Stimulated activated naive B cell treated with anti-CD40 and anti-IgM and Interleukin-4, amounts not matched to agents 10 μg/mL and 1 μg/mL and 100 μg/mL, for 72 hours (primary cell): ENCODE measurements at regions not wholly inside any gene's neighbourhood (a gene's known extent, or its start where the extent isn't known, plus 50 kb on each side); places are given as distances from the start of the nearest gene placed in this dataset.
"Not testable (repeated sequence)": the region's sequence is repeated elsewhere in the genome, so short reads cannot be mapped to it uniquely, and the experiment has no call there.

Experiments
- ATAC-seq, 2 donors: fragments of 150-1000 bp; cut with Tn5 transposase; replicated peaks; 2 replicates each; pipeline ENCODE4 v1.10.0; 2021; ENCODE audit warnings: moderate library complexity in 1 of 2
- DNase-seq: peaks from one replicate; pipeline ENCODE4 v3.0.0; 2021
- H3K27ac Mint-ChIP-seq: one replicate; pipeline ENCODE4 v1.8.0; 2022; ENCODE audit warnings: mild to moderate bottlenecking, mixed read lengths
- H3K27me3 Mint-ChIP-seq, 2 donors: one replicate each; pipeline ENCODE4 v1.8.0; 2022; ENCODE audit warnings: mixed read lengths in 2 of 2
- H3K36me3 Mint-ChIP-seq, 2 donors: one replicate each; pipeline ENCODE4 v1.8.0; 2022; ENCODE audit warnings: mixed read lengths in 2 of 2, mild to moderate bottlenecking in 1 of 2
- H3K4me1 Mint-ChIP-seq, 2 donors: one replicate each; pipeline ENCODE4 v1.8.0; 2022; ENCODE audit warnings: mixed read lengths in 2 of 2, mild to moderate bottlenecking in 1 of 2
- H3K4me3 Mint-ChIP-seq, 2 donors: one replicate each; pipeline ENCODE4 v1.8.0; 2022; ENCODE audit warnings: mild to moderate bottlenecking in 2 of 2, mixed read lengths in 2 of 2, moderate library complexity in 1 of 2
- H3K9me3 Mint-ChIP-seq, 2 donors: one replicate each; pipeline ENCODE4 v1.8.0; 2022; ENCODE audit warnings: mixed read lengths in 2 of 2, mild to moderate bottlenecking in 1 of 2

DNA sequence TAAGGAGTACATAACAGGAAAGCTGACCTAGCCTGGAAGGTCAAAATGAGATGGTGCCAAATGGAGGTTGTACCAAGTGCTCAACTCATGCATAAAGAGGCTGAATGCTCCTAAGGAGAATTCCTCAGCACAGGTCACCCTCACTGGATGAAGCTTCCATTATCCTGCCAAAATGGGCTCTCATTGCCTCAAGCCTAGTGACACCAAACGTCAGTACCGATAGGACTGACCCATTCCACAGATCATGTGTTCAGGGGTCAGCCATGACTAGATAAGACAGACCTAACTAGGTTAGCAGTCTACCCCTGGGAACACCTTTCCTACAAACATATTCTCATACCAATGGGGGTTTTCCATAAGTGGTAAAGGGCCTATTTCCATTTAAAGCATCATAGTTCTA lies 160.7 kb downstream of the MEX3B start:
- Mint-ChIP-seq H3K36me3 (peaks cover 0 to 2% of the 10 kb centered on the region in 2 donors), H3K27ac (no peak overlapping the region), H3K4me1 (peaks cover 10 to 11% of the 10 kb centered on the region in 2 donors), H3K4me3 (no peak overlapping the region), H3K27me3 (peaks cover 5 to 17% of the 10 kb centered on the region in 2 donors), H3K9me3 (peaks cover 0 to 5% of the 10 kb centered on the region in 2 donors)
- DNase-seq, result no peak
- no peak for ATAC-seq

- peaks cover 0 to 3% of the 10 kb centered on the region in 2 donors for H3K9me3 Mint-ChIP-seq
- no peak for ATAC-seq
- H3K36me3 Mint-ChIP-seq, result peaks cover 0 to 2% of the 10 kb centered on the region in 2 donors
- H3K27ac Mint-ChIP-seq, result no peak overlapping the region
- peaks cover 17 to 20% of the 10 kb centered on the region in 2 donors for H3K4me1 Mint-ChIP-seq
- no peak overlapping the region for H3K4me3 Mint-ChIP-seq
- H3K27me3 Mint-ChIP-seq, result peaks cover 5 to 13% of the 10 kb centered on the region in 2 donors
- no peak for DNase-seq
Measured at GRCh38 chr15:81882504-81882903, 163.3 kb downstream of the MEX3B start.

GRCh38 chr15:81880833-81881232 lies 165.0 kb downstream of the MEX3B start:
- Mint-ChIP-seq H3K27me3 (peaks cover under 1 to 1% of the 10 kb centered on the region in 2 donors), H3K4me1 (peaks cover 17 to 20% of the 10 kb centered on the region in 2 donors), H3K36me3 (no peaks in the 10 kb centered on the region), H3K27ac (peak overlapping the region; percentile 5), H3K9me3 (no peaks in the 10 kb centered on the region), H3K4me3 (no peak overlapping the region)
- no peak for ATAC-seq
- no peak for DNase-seq

GRCh38 chr15:81880314-81880713 lies 165.5 kb downstream of the MEX3B start:
- Mint-ChIP-seq H3K27ac (peak overlapping the region; percentile 52), H3K36me3 (no peaks in the 10 kb centered on the region), H3K9me3 (no peaks in the 10 kb centered on the region), H3K27me3 (no peaks in the 10 kb centered on the region), H3K4me1 (peaks cover 17 to 20% of the 10 kb centered on the region in 2 donors), H3K4me3 (no peak overlapping the region)
- DNase-seq, result peak; percentile 36
- ATAC-seq, result peak; percentile 99 to 100

DNA sequence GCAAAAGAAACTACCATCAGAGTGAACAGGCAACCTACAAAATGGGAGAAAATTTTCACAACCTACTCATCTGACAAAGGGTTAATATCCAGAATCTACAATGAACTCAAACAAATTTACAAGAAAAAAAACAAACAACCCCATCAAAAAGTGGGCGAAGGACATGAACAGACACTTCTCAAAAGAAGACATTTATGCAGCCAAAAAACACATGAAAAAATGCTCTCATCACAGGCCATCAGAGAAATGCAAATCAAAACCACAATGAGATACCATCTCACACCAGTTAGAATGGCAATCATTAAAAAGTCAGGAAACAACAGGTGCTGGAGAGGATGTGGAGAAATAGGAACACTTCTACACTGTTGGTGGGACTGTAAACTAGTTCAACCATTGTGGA lies 170.1 kb downstream of the MEX3B start:
- not testable (repeated sequence) for H3K4me3 Mint-ChIP-seq, H3K27ac Mint-ChIP-seq, H3K36me3 Mint-ChIP-seq, H3K27me3 Mint-ChIP-seq, ATAC-seq, DNase-seq, H3K9me3 Mint-ChIP-seq
- H3K4me1 Mint-ChIP-seq, result peaks cover 13 to 15% of the 10 kb centered on the region in 2 donors

DNA sequence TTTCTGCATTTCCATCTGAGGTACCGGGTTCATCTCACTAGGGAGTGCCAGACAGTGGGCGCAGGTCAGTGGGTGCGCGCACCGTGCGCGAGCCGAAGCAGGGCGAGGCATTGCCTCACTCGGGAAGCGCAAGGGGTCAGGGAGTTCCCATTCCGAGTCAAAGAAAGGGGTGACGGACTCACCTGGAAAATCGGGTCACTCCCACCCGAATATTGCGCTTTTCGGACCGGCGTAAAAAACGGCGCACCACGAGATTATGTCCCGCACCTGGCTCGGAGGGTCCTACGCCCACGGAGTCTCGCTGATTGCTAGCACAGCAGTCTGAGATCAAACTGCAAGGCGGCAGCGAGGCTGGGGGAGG lies 175.1 kb downstream of the MEX3B start:
- H3K27me3 Mint-ChIP-seq, ATAC-seq, H3K36me3 Mint-ChIP-seq, H3K9me3 Mint-ChIP-seq, DNase-seq, H3K4me3 Mint-ChIP-seq: not testable (repeated sequence)
- peaks cover 16 to 24% of the 10 kb centered on the region in 2 donors for H3K4me1 Mint-ChIP-seq
- H3K27ac Mint-ChIP-seq, result peak overlapping the region; percentile 65

DNA sequence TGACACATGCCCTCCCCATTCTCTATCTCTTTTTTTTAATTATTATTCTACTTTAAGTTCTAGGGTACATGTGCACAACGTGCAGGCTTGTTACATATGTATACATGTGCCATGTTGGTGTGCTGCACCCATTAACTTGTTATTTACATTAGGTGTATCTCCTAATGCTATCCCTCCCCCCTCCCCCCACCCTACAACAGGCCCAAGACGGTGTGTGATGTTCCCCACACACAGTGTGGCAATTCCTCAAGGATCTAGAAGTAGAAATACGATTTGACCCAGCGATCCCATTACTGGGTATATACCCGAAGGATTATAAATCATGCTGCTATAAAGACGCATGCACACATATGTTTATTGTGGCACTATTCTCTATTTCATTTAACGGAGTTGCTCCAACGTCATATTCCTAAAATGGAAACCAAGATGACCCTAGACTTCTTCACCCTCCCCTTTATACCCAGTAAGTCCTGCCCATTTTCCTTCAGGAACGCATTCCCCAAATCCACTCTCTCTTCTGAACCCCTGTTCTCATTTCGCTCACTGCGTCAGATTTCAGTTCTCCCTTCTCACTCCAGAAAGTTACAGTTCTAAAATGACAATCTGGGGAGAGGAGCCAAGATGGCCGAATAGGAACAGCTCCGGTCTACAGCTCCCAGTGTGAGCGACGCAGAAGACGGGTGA lies 175.6 kb downstream of the MEX3B start:
- peak overlapping the region; percentile 65 for H3K27ac Mint-ChIP-seq
- not testable (repeated sequence) for H3K27me3 Mint-ChIP-seq, DNase-seq, H3K9me3 Mint-ChIP-seq, H3K36me3 Mint-ChIP-seq, ATAC-seq
- peak overlapping the region in 1 of 2 donors; percentile 21 for H3K4me3 Mint-ChIP-seq
- peaks cover 16 to 30% of the 10 kb centered on the region in 2 donors for H3K4me1 Mint-ChIP-seq

DNA sequence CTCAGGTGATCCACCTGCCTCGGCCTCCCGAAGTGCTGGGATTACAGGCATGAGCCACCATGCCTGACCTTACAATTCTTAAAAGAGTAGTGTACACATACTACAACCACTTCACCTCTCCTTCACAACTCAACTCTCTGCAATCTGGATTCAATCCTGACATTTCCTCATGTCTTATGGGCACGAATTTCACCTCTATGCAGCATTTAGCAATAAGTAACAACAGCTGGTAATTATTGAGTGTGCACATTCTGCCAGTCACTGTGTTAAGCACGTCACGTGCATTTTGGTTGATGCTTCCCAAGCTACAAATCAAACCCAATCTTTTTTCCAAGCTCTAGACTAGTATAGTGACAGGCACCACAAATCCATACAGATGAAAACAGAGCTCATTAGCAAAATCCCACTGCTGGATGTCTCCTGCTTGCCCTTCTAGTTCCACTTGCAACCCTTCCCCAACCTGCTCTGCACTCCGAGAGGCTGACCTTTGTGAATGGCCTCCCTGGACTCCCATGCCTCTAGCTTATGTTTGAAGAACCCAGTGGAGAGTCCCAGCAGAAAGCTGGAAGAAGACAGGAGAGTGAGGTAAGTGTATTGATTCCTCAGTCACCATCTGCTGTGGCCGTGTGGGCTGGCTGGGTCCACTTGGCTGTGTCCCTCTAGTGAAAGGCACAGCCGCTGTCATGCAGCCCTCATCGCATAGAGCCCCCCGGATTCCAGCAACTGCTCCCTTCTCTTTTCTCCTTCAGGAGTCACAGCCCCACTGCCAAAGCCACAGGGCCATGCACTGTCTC lies 176.5 kb downstream of the MEX3B start:
- Mint-ChIP-seq H3K9me3 (peaks cover 3 to 6% of the 10 kb centered on the region in 2 donors), H3K4me3 (no peak overlapping the region), H3K27me3 (peaks cover 6 to 8% of the 10 kb centered on the region in 2 donors), H3K4me1 (peaks cover 17 to 36% of the 10 kb centered on the region in 2 donors), H3K36me3 (peaks cover 0 to 2% of the 10 kb centered on the region in 2 donors), H3K27ac (no peak overlapping the region)
- no peak for DNase-seq
- no peak for ATAC-seq

- H3K4me3 Mint-ChIP-seq, result peak overlapping the region; percentile 5 to 31
- H3K4me1 Mint-ChIP-seq, result peaks cover 17 to 36% of the 10 kb centered on the region in 2 donors
- H3K36me3 Mint-ChIP-seq, result peaks cover 0 to 2% of the 10 kb centered on the region in 2 donors
- peaks cover 0 to 3% of the 10 kb centered on the region in 2 donors for H3K9me3 Mint-ChIP-seq
- DNase-seq, result peak; percentile 35
- H3K27ac Mint-ChIP-seq, result no peak overlapping the region
- peaks cover 6 to 8% of the 10 kb centered on the region in 2 donors for H3K27me3 Mint-ChIP-seq
- peak; percentile 100 for ATAC-seq
Measured at GRCh38 chr15:81865850-81866537, 179.8 kb downstream of the MEX3B start.

DNA sequence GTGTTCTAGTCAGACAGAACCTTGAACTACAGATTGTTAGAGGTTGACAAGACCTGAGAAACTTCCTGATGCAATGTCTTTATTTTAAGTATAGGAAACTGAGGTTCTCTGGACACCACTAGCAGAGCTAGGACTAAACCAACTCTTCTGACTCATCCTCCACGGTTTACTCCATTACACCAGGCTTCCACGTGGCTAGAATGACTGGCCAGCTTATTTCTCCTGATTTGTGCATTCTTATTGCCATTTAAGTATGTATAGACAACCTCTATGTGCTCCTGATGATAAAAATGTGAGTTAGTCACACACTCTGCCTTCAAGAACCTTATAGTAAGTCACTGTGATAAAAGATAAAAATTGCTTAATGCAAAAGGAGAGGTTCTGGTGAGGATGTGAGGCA lies 182.7 kb downstream of the MEX3B start:
- Mint-ChIP-seq H3K27me3 (peaks cover 3 to 5% of the 10 kb centered on the region in 2 donors), H3K9me3 (peaks cover 0 to 1% of the 10 kb centered on the region in 2 donors), H3K4me1 (peaks cover 20 to 34% of the 10 kb centered on the region in 2 donors), H3K36me3 (peaks cover 0 to 2% of the 10 kb centered on the region in 2 donors), H3K27ac (no peak overlapping the region), H3K4me3 (no peak overlapping the region)
- ATAC-seq (no peak), DNase-seq (no peak)

DNA sequence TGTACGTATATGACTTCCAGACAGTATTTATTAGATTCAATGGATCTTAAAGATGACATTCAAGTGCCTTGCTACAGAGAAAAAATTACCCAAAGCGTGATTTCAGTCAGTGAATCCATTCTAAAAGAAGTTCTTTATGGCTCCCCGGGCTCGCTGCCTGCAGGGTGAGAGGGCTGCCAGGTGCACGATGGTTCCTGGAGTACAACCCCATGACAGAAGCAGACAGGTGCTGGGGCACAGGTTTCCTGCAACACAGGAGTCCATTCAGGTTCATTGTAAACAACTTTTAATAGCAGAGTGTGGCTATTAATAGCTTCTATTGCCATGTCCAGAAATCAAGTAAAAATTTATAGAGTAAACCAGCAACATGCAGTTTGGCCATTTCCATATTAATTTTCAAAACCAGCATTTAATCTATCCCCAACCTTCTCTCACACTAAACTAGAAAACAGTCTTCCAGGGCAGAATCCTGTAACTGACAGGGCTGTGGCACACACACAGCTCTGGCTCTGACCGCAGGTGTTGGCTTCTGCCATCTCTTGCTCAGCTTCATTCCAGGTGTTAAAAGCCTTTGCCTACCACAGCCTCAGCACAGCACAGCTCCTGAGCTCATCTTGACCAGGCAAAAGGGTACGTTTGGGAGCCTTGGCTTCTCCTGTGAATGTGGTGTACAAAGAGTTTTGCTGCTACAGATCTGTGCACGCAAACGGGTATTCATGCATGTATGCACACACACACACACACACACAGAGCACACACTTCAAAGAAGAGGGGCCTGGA lies 185.9 kb downstream of the MEX3B start:
- H3K4me1 Mint-ChIP-seq, result peaks cover 3 to 5% of the 10 kb centered on the region in 2 donors
- no peak overlapping the region for H3K4me3 Mint-ChIP-seq
- ATAC-seq, result no peak
- no peak overlapping the region for H3K27ac Mint-ChIP-seq
- no peaks in the 10 kb centered on the region for H3K27me3 Mint-ChIP-seq
- no peaks in the 10 kb centered on the region for H3K36me3 Mint-ChIP-seq
- no peaks in the 10 kb centered on the region for H3K9me3 Mint-ChIP-seq
- no peak for DNase-seq

- DNase-seq (no peak), ATAC-seq (no peak)
- no peaks in the 10 kb centered on the region for H3K36me3 Mint-ChIP-seq
- H3K4me3 Mint-ChIP-seq, result no peak overlapping the region
- no peaks in the 10 kb centered on the region for H3K9me3 Mint-ChIP-seq
- no peak overlapping the region for H3K27ac Mint-ChIP-seq
- peaks cover 0 to 4% of the 10 kb centered on the region in 2 donors for H3K4me1 Mint-ChIP-seq
- no peaks in the 10 kb centered on the region for H3K27me3 Mint-ChIP-seq
Measured at GRCh38 chr15:81858586-81858985, 187.2 kb downstream of the MEX3B start.

DNA sequence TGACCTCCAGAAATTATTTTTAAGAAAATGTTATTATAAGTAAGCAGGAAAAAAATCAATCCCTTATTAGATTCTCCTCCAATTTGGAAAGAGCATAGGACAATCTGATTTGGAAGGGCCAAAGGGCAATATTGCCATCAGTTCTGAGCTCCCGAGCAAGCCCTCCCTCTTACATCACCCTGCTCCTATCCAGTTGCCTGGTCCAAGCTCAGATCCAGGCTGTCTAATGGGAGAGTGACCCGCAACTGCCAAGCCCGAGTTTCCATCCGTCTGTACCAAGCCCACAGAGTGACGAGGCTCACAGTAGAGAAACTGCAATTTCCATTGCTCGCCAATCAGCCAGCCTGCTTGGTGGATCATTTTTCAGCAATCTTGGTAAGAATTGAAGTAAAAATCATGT lies 187.7 kb downstream of the MEX3B start:
- DNase-seq (no peak), ATAC-seq (no peak)
- Mint-ChIP-seq H3K27me3 (peaks cover 0 to 1% of the 10 kb centered on the region in 2 donors), H3K4me1 (peaks cover 0 to 4% of the 10 kb centered on the region in 2 donors), H3K27ac (no peak overlapping the region), H3K9me3 (no peaks in the 10 kb centered on the region), H3K4me3 (no peak overlapping the region), H3K36me3 (no peaks in the 10 kb centered on the region)

- H3K4me1 Mint-ChIP-seq, result peaks cover 0 to 4% of the 10 kb centered on the region in 2 donors
- H3K9me3 Mint-ChIP-seq, result no peaks in the 10 kb centered on the region
- ATAC-seq (no peak), DNase-seq (no peak)
- H3K27ac Mint-ChIP-seq, result no peak overlapping the region
- no peak overlapping the region for H3K4me3 Mint-ChIP-seq
- H3K27me3 Mint-ChIP-seq, result peaks cover 5 to 8% of the 10 kb centered on the region in 2 donors
- no peaks in the 10 kb centered on the region for H3K36me3 Mint-ChIP-seq
Measured at GRCh38 chr15:81856634-81857026, 189.2 kb downstream of the MEX3B start.
